Hematopoietic multipotent progenitor cell treated with erythropoietin and hydrocortisone succinate and interleukin-3 and kit ligand, for 8 days (in vitro differentiated cells): ENCODE measurements at regions not wholly inside any gene's neighbourhood (a gene's known extent, or its start where the extent isn't known, plus 50 kb on each side); places are given as distances from the start of the nearest gene placed in this dataset.
"Not testable (repeated sequence)": the region's sequence is repeated elsewhere in the genome, so short reads cannot be mapped to it uniquely, and the experiment has no call there.

Source experiments
- DNase-seq: peaks from one replicate; pipeline ENCODE4 v3.0.0-alpha.2; 2015

GRCh38 chr7:53087274-53087673, 51.8 kb downstream of the POM121L12 start:
- DNase-seq, result no peak

GRCh38 chr7:53094191-53094590, 58.8 kb downstream of the POM121L12 start:
- no peak for DNase-seq

- DNase-seq, result no peak
Observed at GRCh38 chr7:53094827-53095226, 59.4 kb downstream of the POM121L12 start.

GRCh38 chr7:53095731-53096501, 60.5 kb downstream of the POM121L12 start:
- no peak for DNase-seq

- no peak for DNase-seq
Observed at GRCh38 chr7:53100091-53100490, 64.7 kb downstream of the POM121L12 start.

GRCh38 chr7:53101026-53101425, 65.6 kb downstream of the POM121L12 start:
- no peak for DNase-seq

- DNase-seq, result no peak
Observed at GRCh38 chr7:53110425-53110824, 75.0 kb downstream of the POM121L12 start.

GRCh38 chr7:53111031-53111430, 75.6 kb downstream of the POM121L12 start:
- no peak for DNase-seq

- no peak for DNase-seq
Observed at GRCh38 chr7:53113424-53113823, 78.0 kb downstream of the POM121L12 start.

- no peak for DNase-seq
Observed at GRCh38 chr7:53119514-53119941, 84.1 kb downstream of the POM121L12 start.

- DNase-seq, result no peak
Observed at GRCh38 chr7:53121374-53121773, 85.9 kb downstream of the POM121L12 start.

GRCh38 chr7:53131697-53132096, 96.3 kb downstream of the POM121L12 start:
- DNase-seq, result no peak

GRCh38 chr7:53151496-53151895, 116.1 kb downstream of the POM121L12 start:
- no peak for DNase-seq

- DNase-seq, result not testable (repeated sequence)
Observed at GRCh38 chr7:53187184-53187583, 151.8 kb downstream of the POM121L12 start.

- no peak for DNase-seq
Observed at GRCh38 chr7:53191191-53191695, 155.8 kb downstream of the POM121L12 start.

GRCh38 chr7:53191836-53192443, 156.5 kb downstream of the POM121L12 start:
- no peak for DNase-seq

GRCh38 chr7:53205006-53205405, 169.6 kb downstream of the POM121L12 start:
- DNase-seq, result no peak

- DNase-seq, result no peak
Observed at GRCh38 chr7:53209129-53209528, 173.7 kb downstream of the POM121L12 start.

- no peak for DNase-seq
Observed at GRCh38 chr7:53214463-53214862, 179.0 kb downstream of the POM121L12 start.

- DNase-seq, result no peak
Observed at GRCh38 chr7:53218730-53219504, 183.5 kb downstream of the POM121L12 start.

GRCh38 chr7:53229202-53229601, 193.8 kb downstream of the POM121L12 start:
- no peak for DNase-seq

GRCh38 chr7:53237344-53237913, 202.0 kb downstream of the POM121L12 start:
- no peak for DNase-seq

- no peak for DNase-seq
Observed at GRCh38 chr7:53238021-53238605, 202.7 kb downstream of the POM121L12 start.
